Tibial nerve (tissue), 4 donors: ENCODE measurements at regions not wholly inside any gene's neighbourhood (a gene's known extent, or its start where the extent isn't known, plus 50 kb on each side); places are given as distances from the start of the nearest gene placed in this dataset.

Experiments
- DNase-seq, 2 donors: peaks; one replicate each; pipeline ENCODE4 v3.0.0-alpha.2; 2019; ENCODE audit warnings: low spot score in 2 of 2
- H3K27ac ChIP-seq, 4 donors: fragments of 200-600 bp; sonication (generic) in 3 of 4; one replicate each; pipeline ENCODE4 v1.5.1; 2017 to 2019; ENCODE audit warnings: mild to moderate bottlenecking in 1 of 4
- H3K27me3 ChIP-seq, 2 donors: fragments of 200-600 bp; sonication (generic) in 1 of 2; one replicate each; pipeline versions ENCODE4 v1.5.1 to v1.6.0; 2017 to 2019
- H3K36me3 ChIP-seq, 3 donors: fragments of 200-600 bp; sonication (generic); one replicate each; pipeline ENCODE4 v1.5.1; 2018 to 2019
- H3K4me1 ChIP-seq, 4 donors: fragments of 200-600 bp; sonication (generic) in 3 of 4; one replicate each; pipeline ENCODE4 v1.5.1; 2017 to 2019
- H3K4me3 ChIP-seq, 4 donors: fragments of 200-600 bp; sonication (generic) in 3 of 4; one replicate each; pipeline ENCODE4 v1.5.1; 2017 to 2019; ENCODE audit warnings: mild to moderate bottlenecking in 1 of 4, moderate library complexity in 1 of 4
- H3K9me3 ChIP-seq, 4 donors: fragments of 200-600 bp; sonication (generic) in 3 of 4; one replicate each; pipeline ENCODE4 v1.5.1; 2017 to 2019
- EP300 ChIP-seq, 2 donors: sonication (generic); formaldehyde crosslinking; IDR thresholded peaks; one replicate each; pipeline ENCODE4 v1.6.1; 2017; ENCODE audit warnings: antibody characterized with exemption in 2 of 2, mild to moderate bottlenecking in 1 of 2
- POLR2A ChIP-seq, 2 donors: fragments of 450-650 bp; IDR thresholded peaks; one replicate each; pipeline ENCODE4 v1.6.1; 2017; ENCODE audit warnings: antibody characterized with exemption in 2 of 2, mild to moderate bottlenecking in 2 of 2, moderate library complexity in 2 of 2
- WGBS, 2 donors: methylation state at CpG; one replicate each; pipeline ENCODE4 v1.1.5; 2018; 5-methylcytosine and 5-hydroxymethylcytosine counted together
- TF ChIP-seq, protein P1 (sequence below), 5 experiments: fragments of 200-600 bp in 3 of 5; fragments of 450-650 bp in 2 of 5; sonication (generic) in 3 of 5; IDR thresholded peaks; one replicate each; pipeline ENCODE4 v1.5.1; 2016 to 2019; ENCODE audit warnings: antibody characterized with exemption in 5 of 5, mild to moderate bottlenecking in 3 of 5, moderate library complexity in 2 of 5

DNA sequence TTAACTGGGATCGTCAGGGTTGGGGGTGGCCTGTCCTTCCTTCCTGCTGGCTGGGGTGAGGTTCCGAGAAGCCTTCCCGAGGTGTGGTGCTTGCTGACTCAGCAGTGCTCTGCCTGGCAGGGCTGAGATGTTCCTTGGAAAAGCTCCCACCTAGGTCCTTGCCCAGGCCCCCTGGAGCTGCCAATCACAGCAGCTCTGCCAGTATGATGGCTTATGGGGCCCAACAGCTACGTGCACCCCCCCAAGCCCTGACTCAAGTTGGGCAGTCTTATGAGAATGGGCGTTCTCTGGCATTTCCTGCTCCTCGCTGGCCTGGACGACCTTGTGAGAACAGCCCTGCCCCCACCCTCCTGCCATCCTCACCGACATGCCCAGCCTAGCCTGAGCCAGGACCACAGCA lies 292.2 kb upstream of the CRY1 start:
- H3K4me1 ChIP-seq: peaks cover 0 to 1% (median under 1%) of the 10 kb centered on the region in 4 donors
- WGBS, 2 donors: 63 to 71% methylated on average over 5 to 8 of the region's 8 CpGs
- no peak for TF ChIP-seq POLR2A (IDR thresholded peaks at IDR 0.05)
- TF ChIP-seq, protein P1, sequence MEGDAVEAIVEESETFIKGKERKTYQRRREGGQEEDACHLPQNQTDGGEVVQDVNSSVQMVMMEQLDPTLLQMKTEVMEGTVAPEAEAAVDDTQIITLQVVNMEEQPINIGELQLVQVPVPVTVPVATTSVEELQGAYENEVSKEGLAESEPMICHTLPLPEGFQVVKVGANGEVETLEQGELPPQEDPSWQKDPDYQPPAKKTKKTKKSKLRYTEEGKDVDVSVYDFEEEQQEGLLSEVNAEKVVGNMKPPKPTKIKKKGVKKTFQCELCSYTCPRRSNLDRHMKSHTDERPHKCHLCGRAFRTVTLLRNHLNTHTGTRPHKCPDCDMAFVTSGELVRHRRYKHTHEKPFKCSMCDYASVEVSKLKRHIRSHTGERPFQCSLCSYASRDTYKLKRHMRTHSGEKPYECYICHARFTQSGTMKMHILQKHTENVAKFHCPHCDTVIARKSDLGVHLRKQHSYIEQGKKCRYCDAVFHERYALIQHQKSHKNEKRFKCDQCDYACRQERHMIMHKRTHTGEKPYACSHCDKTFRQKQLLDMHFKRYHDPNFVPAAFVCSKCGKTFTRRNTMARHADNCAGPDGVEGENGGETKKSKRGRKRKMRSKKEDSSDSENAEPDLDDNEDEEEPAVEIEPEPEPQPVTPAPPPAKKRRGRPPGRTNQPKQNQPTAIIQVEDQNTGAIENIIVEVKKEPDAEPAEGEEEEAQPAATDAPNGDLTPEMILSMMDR (IDR thresholded peaks at IDR 0.05): no peak
- TF ChIP-seq EP300 (IDR thresholded peaks at IDR 0.05): no peak
- H3K4me3 ChIP-seq: no peak overlapping the region
- no peaks in the 10 kb centered on the region for H3K36me3 ChIP-seq
- no peak overlapping the region for H3K27ac ChIP-seq
- no peaks in the 10 kb centered on the region for H3K27me3 ChIP-seq
- peaks cover 0 to 9% (median 0%) of the 10 kb centered on the region in 4 donors for H3K9me3 ChIP-seq
- no peak for DNase-seq

DNA sequence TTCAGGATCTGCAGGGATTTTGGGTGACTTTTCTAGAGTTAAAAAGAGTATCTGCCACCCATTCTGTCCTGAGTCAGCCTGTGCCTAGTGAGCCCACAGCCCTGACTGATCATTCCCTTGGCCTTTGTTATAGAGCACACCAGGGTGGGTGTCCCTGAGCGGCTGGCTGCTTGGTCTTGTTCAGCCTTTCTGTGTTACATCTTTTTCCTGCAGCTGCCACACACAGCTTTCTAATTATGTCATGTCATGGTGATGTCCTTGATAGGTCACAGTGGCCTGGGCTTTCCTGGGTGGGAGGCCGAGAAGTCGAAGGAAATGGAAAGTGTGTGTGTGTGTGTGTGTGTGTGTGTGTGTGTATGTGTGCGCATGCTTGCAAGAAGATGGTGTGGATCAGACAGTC lies 293.2 kb upstream of the CRY1 start:
- TF ChIP-seq POLR2A (IDR thresholded peaks at IDR 0.05): no peak
- Histone ChIP-seq H3K4me1 (no peaks in the 10 kb centered on the region), H3K4me3 (no peak overlapping the region), H3K36me3 (no peaks in the 10 kb centered on the region), H3K27me3 (no peaks in the 10 kb centered on the region), H3K27ac (no peak overlapping the region), H3K9me3 (peaks cover 0 to 9% (median 0%) of the 10 kb centered on the region in 4 donors)
- DNase-seq: no peak
- WGBS, 2 donors: 71 to 79% methylated on average over 4 of the region's 4 CpGs

DNA sequence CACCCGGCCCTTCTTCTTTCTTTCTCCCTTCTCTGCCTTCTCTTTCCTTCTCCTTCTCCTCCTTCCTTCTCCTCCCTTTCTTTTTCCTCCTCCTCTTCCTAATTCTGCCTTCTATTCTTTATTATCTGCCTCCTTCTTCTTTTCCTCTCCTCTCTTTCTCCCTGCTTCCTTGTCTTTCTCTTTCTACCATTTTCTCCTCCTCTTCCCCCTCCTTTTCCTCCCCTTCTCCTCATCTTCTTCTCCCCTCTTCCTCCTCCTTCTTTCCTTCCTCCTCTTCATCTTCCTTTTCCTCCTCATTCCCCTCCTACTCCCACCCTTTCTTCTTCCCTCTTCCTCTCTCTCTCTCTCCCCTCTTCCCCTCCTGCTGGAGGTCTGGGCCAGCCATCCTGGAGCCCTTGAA lies 294.9 kb upstream of the CRY1 start:
- WGBS, 2 donors: 91 to 94% methylated on average over 1 of the region's 1 CpG
- Histone ChIP-seq H3K27me3 (no peaks in the 10 kb centered on the region), H3K4me3 (no peak overlapping the region)

DNA sequence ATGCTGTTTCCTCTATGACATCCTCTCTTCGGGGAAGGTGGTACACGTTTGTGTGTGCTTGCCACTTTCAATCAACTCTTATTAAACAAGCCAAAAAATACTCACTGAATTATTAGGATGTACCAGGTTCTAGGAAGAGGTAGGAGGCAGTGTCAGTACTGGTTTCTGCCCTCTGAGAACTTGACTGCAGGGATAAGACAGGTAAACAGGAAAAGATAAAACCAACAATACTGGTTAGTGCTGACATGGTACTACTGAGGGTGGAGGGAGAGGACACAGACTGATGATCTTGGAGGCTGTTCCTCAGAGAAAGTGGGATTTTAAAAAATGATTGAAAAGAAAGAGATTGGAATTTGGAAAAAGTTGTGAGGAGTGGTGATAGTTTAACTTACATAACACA lies 295.2 kb upstream of the PWP1 start:
- Histone ChIP-seq H3K27me3 (no peaks in the 10 kb centered on the region), H3K4me1 (no peaks in the 10 kb centered on the region), H3K36me3 (no peaks in the 10 kb centered on the region), H3K4me3 (no peak overlapping the region), H3K27ac (no peak overlapping the region), H3K9me3 (peaks cover 0 to 9% (median 0%) of the 10 kb centered on the region in 4 donors)
- DNase-seq: no peak
- 54 to 72% methylated on average over 2 of the region's 2 CpGs for WGBS, 2 donors
- TF ChIP-seq POLR2A (IDR thresholded peaks at IDR 0.05) (no peak), EP300 (IDR thresholded peaks at IDR 0.05) (no peak)
- TF ChIP-seq, protein P1 (IDR thresholded peaks at IDR 0.05): no peak

More for the DNA sequence above, 294.9 kb upstream of the CRY1 start:
- Histone ChIP-seq H3K36me3 (no peaks in the 10 kb centered on the region), H3K9me3 (peaks cover 0 to 9% (median 0%) of the 10 kb centered on the region in 4 donors), H3K27ac (no peak overlapping the region), H3K4me1 (no peaks in the 10 kb centered on the region)
- TF ChIP-seq EP300 (IDR thresholded peaks at IDR 0.05): no peak
- no peak for TF ChIP-seq POLR2A (IDR thresholded peaks at IDR 0.05)
- TF ChIP-seq, protein P1 (IDR thresholded peaks at IDR 0.05): no peak
- no peak for DNase-seq

DNA sequence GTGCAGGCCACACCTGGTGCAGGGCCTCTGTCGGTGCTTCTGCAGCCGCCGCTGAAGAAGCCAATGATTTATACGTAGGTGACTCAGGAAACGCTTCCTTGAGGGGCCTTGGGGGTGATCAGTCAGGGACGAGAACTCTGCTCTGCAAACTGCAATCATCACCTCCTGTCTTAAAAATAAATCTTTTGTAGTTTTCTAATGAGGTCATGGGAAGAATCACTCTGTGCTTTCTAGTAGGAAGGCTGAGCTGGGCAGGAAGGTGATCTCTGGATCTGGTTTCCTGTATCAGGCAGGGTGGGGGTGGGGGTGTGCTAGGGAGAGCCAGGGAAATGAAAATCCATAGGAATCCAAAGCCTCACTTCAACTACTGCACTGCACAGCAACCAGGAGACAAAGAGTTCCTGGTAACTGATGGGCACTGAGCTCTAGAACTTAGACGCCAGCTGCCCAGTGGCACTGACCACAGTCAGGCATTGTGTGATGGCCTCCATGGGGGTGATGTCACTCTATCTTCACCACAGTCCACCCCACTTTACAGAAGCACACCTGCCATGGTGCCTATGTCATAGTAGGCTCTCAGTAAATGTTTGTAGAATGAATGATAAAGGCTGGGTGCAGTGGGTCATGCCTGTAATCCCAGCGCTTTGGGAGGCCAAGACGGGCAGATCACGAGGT lies 292.4 kb upstream of the PWP1 start:
- TF ChIP-seq EP300 (IDR thresholded peaks at IDR 0.05) (no peak), POLR2A (IDR thresholded peaks at IDR 0.05) (no peak)
- TF ChIP-seq, protein P1 (IDR thresholded peaks at IDR 0.05): no peak
- Histone ChIP-seq H3K27me3 (no peaks in the 10 kb centered on the region), H3K9me3 (peaks cover 0 to 9% (median 0%) of the 10 kb centered on the region in 4 donors), H3K4me3 (no peak overlapping the region), H3K36me3 (no peaks in the 10 kb centered on the region), H3K27ac (no peak overlapping the region), H3K4me1 (peaks cover 0 to 5% (median 0%) of the 10 kb centered on the region in 4 donors)
- DNase-seq: no peak
- WGBS, 2 donors: 72 to 76% methylated on average over 10 of the region's 10 CpGs
